ENCODE measurements at regions not wholly inside any gene's neighbourhood (a gene's known extent, or its start where the extent isn't known, plus 50 kb on each side); places are given as distances from the start of the nearest gene placed in this dataset.

DNA sequence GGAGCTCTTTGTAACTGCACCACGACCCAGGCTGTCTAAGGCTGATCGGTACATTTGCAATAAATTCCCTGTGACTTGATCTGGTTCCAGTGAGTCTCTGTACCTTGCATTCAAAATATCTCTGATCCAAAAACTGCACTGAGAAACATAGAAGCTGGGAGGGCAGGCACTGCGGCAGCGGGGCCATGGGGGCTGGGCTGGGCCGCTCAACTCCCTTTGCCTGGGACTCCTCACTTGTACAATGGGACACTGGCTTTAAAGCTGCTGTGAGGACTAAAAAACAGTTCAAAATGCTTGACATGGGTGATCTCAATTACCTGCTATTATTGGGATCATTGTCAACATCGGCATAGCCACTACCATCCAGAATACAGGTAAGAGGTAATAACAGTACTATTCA lies 644.0 kb downstream of the AJAP1 start:
- TF ChIP-seq, protein P1, sequence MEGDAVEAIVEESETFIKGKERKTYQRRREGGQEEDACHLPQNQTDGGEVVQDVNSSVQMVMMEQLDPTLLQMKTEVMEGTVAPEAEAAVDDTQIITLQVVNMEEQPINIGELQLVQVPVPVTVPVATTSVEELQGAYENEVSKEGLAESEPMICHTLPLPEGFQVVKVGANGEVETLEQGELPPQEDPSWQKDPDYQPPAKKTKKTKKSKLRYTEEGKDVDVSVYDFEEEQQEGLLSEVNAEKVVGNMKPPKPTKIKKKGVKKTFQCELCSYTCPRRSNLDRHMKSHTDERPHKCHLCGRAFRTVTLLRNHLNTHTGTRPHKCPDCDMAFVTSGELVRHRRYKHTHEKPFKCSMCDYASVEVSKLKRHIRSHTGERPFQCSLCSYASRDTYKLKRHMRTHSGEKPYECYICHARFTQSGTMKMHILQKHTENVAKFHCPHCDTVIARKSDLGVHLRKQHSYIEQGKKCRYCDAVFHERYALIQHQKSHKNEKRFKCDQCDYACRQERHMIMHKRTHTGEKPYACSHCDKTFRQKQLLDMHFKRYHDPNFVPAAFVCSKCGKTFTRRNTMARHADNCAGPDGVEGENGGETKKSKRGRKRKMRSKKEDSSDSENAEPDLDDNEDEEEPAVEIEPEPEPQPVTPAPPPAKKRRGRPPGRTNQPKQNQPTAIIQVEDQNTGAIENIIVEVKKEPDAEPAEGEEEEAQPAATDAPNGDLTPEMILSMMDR (IDR thresholded peaks at IDR 0.05): no peak
- no peak for TF ChIP-seq POLR2A (IDR thresholded peaks at IDR 0.05)

Data from body of pancreas (tissue), 4 donors.